ENCODE measurements at regions not wholly inside any gene's neighbourhood (a gene's known extent, or its start where the extent isn't known, plus 50 kb on each side); places are given as distances from the start of the nearest gene placed in this dataset.

DNA sequence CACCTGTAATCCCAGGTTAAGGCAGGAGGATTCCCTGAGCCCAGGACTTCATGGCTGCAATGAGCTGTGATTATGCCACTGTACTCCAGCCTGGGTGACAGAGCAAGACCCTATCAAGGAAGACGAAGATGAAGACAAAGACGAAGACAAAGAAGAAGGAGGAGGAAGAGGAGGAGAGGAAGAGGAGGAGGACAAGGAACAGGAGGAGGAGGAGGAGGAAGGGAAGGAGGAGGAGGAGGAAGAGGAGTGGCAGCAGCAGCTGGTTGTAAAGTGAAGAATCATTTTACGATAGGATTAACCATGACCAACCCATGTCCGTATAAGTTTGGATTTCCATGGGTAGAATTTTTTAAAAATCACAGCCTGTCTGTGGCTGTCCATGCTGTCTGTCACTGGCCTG, 316.8 kb upstream of the TNRC6C start:
- Histone ChIP-seq H3K9me3 (no peaks in the 10 kb centered on the region), H3K27ac (no peak overlapping the region), H3K36me3 (no peaks in the 10 kb centered on the region), H3K27me3 (peaks cover 0 to 6% of the 10 kb centered on the region in 2 donors), H3K4me1 (no peaks in the 10 kb centered on the region), H3K4me3 (no peak overlapping the region)
- DNase-seq (ENCODE audit: low spot score in 2 of 2), result no peak
- TF ChIP-seq POLR2AphosphoS5 (IDR thresholded peaks at IDR 0.05), result no peak
- TF ChIP-seq, protein P1, sequence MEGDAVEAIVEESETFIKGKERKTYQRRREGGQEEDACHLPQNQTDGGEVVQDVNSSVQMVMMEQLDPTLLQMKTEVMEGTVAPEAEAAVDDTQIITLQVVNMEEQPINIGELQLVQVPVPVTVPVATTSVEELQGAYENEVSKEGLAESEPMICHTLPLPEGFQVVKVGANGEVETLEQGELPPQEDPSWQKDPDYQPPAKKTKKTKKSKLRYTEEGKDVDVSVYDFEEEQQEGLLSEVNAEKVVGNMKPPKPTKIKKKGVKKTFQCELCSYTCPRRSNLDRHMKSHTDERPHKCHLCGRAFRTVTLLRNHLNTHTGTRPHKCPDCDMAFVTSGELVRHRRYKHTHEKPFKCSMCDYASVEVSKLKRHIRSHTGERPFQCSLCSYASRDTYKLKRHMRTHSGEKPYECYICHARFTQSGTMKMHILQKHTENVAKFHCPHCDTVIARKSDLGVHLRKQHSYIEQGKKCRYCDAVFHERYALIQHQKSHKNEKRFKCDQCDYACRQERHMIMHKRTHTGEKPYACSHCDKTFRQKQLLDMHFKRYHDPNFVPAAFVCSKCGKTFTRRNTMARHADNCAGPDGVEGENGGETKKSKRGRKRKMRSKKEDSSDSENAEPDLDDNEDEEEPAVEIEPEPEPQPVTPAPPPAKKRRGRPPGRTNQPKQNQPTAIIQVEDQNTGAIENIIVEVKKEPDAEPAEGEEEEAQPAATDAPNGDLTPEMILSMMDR (IDR thresholded peaks at IDR 0.05), result no peak
- TF ChIP-seq POLR2A (IDR thresholded peaks at IDR 0.05), result no peak
- intact Hi-C loops (cut with DNase I; ENCODE audit: low total_unique reads), result no loop called here

DNA sequence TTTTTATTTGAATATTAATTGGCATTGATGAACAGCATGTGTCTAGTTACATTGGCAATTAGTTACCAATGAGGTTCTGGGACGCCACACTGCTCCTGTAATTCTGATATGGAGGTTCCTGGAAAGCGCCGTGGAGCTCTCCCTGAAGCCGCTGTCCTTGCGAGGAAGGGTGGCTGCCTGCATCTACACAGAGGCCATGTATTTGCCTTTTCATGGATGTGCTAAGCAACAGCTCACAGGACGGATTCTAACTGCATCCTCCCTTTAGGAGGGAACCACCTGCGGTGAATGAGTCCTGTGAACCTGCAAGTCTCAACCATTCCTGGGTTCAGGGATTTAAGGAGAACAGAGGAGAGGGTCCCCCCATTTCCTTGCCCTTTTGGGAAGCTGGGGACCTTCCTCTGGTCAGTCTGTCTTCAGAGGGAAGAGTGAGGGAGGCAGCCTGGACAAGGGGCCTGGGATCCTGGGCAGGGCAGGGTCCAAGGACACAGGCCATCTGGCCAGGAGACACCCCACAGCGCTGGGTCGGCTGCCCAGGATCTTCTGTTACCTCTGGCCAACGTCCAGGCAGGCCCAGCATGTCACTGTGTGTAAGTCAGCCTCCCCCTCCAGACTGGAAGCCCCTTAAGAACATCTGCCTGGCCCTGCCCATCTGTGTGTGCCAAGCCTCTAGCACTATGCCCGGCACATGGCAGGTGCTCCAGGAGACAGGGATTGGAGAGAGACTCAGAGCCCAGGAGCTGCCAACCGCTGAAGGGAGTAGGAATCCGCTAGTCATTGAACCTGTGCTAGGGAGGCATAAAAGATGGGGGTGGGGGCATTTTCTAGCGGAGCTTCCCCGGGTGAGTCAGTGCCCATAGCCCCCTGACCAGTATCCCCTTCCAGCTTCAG, 314.1 kb upstream of the TNRC6C start:
- Histone ChIP-seq H3K4me1 (no peaks in the 10 kb centered on the region), H3K4me3 (no peak overlapping the region), H3K36me3 (no peaks in the 10 kb centered on the region), H3K27ac (no peak overlapping the region), H3K9me3 (peaks cover 3 to 5% of the 10 kb centered on the region in 2 donors), H3K27me3 (no peaks in the 10 kb centered on the region)
- no peak for DNase-seq (ENCODE audit: low spot score in 2 of 2)
- intact Hi-C loops (cut with DNase I; ENCODE audit: low total_unique reads), result loop anchor here (1.0 kb wide), 1 partner anchor 42 kb away; no protein-coding TSS in a partner anchor
- TF ChIP-seq POLR2A (IDR thresholded peaks at IDR 0.05) (no peak), POLR2AphosphoS5 (IDR thresholded peaks at IDR 0.05) (no peak)
- TF ChIP-seq, protein P1 (IDR thresholded peaks at IDR 0.05), result no peak

DNA sequence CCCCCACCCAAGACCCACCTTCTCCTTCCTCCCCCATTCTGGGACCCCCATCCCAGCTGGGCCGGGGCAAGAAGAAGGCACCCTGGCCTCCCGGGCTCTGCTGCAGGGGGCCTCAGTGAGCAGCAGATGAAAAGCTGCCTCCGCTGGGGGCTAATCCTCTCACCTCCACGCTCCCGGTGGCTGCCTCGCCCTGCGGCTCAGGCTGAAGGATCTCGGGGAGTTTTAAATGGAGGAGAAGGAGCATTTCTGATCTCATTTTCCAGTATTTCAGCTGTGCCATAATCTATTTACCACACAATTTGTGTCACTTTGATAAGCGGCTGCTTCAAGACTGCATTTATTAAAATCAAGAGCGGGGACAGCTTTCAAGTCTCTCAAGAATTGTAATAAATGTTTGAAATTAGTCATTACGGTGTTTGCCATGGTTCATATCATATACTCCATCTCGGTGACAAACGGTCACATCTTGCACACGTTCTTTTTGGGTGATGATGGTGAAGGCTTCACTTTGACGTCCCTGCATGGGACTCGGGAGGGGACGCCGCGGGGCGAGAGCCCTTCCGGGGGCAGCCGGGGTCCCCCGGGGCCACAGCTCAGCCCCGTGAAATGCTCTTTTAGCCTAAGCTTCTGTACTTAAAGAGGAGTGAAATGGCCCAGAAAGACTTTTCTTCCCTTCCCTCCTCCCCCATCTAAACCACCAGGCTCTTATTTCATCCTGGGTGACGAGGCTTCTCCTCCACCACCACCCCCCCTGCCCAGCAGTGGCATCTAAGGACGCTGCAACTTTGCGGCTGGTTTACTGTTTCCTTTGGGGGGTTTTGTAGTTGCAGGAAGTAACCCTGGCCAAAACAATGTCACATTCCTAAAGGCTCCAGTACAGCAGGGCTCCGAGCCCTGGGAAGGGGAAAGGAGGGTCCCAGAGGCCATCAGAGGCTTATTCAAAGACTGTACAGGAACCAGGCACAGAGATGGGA, 313.1 kb upstream of the TNRC6C start:
- Histone ChIP-seq H3K4me1 (no peaks in the 10 kb centered on the region), H3K4me3 (peak overlapping the region in 1 of 3 donors; percentile 0), H3K9me3 (peaks cover 3 to 5% of the 10 kb centered on the region in 2 donors), H3K36me3 (no peaks in the 10 kb centered on the region), H3K27ac (no peak overlapping the region), H3K27me3 (no peaks in the 10 kb centered on the region)
- DNase-seq (ENCODE audit: low spot score in 2 of 2), result no peak
- intact Hi-C loops (cut with DNase I; ENCODE audit: low total_unique reads), result no loop called here
- no peak for TF ChIP-seq POLR2A (IDR thresholded peaks at IDR 0.05)
- no peak for TF ChIP-seq POLR2AphosphoS5 (IDR thresholded peaks at IDR 0.05)
- TF ChIP-seq, protein P1 (IDR thresholded peaks at IDR 0.05), result no peak

DNA sequence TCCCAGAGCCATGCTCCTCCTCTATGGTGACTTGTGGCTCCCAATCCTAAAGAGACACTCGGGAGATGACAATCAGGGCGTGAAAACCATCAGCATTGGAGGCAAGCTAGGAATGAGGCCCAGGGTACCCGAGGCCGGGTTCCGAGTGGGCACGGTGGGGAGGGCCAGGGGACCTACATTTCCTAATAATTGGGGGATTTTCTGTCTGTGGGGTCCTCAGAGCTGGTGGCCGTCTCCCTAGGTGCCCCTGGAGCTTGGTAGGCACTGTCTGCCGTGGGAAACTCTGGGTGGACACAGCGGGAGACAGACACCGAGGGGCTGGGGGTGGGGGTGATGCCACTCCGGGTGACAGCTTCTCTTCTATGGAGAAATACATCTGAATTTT, 312.5 kb upstream of the TNRC6C start:
- Histone ChIP-seq H3K36me3 (no peaks in the 10 kb centered on the region), H3K9me3 (peaks cover 3 to 5% of the 10 kb centered on the region in 2 donors), H3K27ac (no peak overlapping the region), H3K4me1 (no peaks in the 10 kb centered on the region), H3K4me3 (no peak overlapping the region), H3K27me3 (no peaks in the 10 kb centered on the region)
- no peak for TF ChIP-seq POLR2AphosphoS5 (IDR thresholded peaks at IDR 0.05)
- TF ChIP-seq POLR2A (IDR thresholded peaks at IDR 0.05), result no peak
- TF ChIP-seq, protein P1 (IDR thresholded peaks at IDR 0.05), result no peak
- intact Hi-C loops (cut with DNase I; ENCODE audit: low total_unique reads), result no loop called here
- DNase-seq (ENCODE audit: low spot score in 2 of 2), result no peak

Measured in breast epithelium (tissue), 4 donors.